SIG-M5 treated with dmso at 0.1 percent for 504 hours (cell line): ENCODE measurements at regions not wholly inside any gene's neighbourhood (a gene's known extent, or its start where the extent isn't known, plus 50 kb on each side); places are given as distances from the start of the nearest gene placed in this dataset.
"Not testable (repeated sequence)": the region's sequence is repeated elsewhere in the genome, so short reads cannot be mapped to it uniquely, and the experiment has no call there.

Source experiments
- DNase-seq: peaks from one replicate; lab custom pipeline; 2025; ENCODE audit not compliant: unreplicated experiment; lab: John Stamatoyannopoulos, UW

DNA sequence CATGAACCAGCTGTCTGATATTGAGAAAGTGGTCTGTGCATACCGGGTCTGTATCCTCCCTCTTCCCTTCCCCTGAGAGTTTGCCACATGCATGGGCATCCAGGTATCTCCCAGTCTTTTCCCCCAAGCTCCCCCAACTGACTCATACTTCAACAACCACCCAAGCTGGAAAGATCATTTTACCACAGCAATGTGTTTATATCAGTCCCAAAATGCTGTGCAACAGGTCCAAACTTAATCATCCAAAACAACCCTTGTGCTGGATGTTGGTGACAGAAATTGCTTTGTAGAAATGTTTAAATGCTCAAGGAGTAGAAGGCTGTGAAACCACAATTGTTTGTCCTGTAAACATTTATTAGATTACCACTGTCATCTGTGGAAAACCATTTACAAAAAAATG lies 286.8 kb upstream of the KLF3 start:
- DNase-seq, result no peak

DNA sequence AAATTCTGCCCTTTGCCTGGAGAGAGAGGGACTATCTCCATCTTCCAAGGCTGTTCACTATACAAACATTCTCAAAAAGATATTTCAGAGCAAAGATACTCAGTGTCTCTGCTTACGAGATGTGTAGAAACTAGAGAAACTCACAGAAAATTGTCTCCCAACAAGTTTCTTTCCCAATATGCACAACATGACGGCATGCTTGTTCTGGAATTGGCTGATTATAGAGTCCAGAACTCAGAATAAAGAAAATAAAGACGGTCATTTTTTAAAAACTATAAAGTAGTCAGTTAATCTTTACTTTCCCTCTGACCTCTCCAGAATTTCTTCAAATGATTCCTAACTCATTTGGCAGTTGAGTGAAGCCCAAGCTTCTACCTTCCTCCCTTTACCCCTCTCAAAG lies 285.5 kb upstream of the KLF3 start:
- no peak for DNase-seq

DNA sequence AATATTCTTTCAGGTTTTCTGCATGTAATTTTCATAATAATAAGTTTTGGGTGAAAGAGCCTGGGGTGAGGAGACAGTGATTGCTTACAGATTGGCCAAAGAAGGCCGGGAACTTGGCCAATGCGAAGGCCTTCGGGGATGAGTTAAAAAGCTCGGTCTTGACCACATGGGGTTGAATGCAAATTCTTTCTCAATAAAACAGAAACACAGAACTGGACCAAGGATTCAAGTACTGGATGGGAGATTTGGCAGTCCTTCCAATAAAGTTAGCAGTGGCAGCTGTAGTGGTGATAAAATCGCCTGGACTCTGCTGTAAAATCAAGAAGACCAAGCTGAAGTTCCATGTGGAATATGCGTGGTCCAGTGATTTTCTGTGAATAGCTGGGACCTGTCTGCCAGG lies 282.2 kb upstream of the KLF3 start:
- no peak for DNase-seq

DNA sequence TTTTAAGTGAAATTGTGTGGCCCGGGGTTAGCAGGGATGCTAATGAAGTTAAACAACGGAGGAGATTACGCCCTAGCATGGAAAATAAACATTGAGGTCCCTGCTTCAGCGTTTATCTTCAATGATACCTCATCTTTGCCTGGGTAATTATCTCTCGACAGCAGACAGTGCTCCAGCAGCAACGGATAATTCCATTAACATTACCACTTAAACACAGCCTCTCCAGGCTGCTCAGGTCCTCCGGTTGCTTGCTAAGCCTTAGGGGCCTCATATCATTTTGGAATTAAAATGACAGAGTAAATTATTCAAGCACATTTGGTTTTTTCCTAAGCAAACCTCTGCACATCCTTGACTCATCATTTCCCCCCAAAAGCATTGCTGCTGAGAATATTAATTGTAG lies 281.5 kb upstream of the KLF3 start:
- no peak for DNase-seq

DNA sequence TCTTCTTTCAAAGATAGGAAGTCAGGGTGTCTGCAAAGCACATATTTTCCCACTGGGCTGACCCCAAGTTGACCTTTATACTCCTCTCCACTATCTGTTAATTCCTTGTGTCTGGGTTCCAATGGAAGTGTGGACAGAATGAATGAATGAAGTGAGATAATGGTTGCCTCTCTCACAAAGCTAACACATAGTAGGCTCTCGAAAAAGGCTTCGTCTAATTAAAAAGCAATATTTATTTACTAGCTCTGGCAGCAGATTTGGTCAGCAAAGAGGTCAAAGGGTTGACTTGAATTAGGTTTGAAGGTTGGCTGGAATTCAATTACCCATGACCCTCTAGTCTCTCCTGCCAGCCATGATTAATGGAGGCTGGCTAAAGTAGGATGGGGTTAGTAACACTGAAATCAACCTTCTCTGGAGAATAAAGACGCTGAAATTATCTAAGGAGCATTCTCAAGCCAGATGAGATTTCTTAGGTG lies 280.3 kb upstream of the KLF3 start:
- DNase-seq, result no peak

DNA sequence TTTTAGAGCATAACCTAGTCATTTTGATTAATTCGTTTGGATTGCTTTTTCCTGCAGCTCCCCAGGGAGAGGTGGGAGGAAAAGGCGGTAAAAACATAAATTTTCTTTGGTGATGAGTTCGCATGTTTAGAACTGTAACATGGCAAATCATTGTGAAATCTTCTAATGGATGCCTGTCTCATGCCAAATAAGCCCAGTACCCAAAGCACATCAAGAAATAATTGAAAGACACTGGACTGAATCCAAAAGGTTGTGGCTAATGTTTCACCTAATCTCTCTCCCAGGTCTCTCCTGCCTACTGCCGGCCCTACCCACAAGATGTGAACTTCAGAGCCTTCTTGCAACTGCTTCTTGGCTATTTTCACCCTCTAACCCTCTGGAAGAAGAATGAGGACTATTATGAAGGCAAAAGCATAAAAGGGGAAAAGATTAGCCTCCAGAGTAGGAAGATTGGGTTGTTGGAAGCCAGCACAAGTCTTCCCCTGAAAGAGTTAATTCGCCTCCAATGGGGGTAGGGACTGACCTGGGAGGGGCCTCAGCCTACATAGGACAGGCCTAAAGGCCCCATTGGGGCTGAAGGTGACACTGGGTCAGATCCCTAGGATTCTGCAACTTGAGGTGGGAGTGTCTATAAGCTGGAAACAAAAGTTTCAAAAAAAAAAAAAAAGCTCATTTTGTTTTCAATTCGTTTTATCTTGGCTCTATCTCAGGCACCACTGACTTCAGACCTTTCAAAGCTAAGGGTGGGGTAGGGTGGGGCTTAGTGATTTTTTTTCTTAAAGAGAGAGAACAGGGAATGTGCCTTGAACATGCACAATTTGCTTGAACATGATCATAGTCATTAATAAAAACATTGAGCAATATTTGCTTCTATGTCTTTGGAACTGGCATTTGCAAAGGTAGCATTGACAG lies 278.6 kb upstream of the KLF3 start:
- no peak for DNase-seq

DNA sequence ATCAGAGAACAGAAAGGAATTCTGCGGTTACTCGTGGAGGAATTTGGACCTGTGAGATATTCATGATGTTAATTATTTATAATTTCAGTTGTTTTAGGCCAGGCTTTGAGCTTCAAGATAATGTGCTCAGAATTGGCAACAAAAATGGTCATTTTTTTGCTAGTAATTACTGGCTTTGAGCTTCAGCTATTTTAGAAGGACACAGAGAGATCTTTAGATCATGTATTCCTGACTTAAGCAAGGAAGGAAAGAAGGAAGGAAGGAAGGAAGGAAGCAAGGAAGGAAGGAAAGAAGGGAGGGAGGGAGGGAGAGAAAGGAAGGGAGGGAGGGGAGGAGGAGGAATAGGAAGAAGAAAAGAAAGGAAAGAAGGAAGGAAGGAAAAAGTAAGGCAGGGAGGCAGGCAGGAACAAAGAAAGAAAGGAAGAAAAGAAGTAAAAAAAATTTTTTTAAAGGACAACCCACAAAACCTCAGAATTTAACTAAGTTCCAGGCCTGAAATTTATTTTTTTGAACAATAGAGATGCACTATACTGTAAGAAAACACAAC lies 277.9 kb upstream of the KLF3 start:
- DNase-seq, result no peak

DNA sequence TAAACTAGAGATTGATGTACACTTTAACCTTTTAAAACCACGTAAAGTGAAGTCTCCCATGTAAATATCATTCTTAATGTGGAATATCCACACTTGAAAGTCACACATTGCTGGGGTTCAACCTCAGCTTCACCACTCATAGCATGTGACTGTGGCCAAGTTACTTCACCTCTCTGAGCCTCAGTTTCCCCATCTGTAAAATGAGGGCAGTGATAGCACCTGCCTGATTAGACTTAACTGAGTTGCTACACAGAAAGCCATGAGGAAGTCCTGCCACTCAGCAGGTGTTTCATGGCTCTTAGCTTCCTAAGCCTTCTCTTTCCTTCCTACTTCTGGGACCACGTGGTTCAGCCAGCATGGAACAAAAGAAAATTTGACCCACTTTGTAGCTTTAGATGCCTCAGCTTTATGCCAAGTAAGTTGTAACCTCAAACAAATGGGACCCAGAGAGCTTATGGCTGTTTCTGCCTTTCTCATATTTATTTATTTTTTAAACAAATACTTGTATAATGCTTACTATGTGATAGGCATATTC lies 277.3 kb upstream of the KLF3 start:
- no peak for DNase-seq

DNA sequence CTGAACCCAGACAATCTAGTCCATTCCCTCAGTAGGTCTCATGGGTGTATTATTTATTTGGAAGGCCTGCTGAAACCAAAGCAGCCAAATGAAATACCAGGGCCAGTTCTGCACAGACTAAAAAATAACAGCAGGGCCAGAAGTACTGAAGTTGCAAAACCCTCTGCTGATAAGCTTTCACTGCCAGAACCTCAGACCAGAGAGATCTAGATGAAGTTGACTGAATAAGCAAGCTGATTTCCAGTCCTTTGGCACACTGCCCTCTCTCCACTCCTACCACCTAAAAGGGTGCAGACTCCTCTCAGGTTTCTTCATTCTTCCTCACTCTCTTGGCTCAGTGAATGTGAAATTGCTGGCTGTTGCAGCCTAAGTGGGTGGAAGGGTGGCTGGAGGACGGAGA lies 276.7 kb upstream of the KLF3 start:
- no peak for DNase-seq

DNA sequence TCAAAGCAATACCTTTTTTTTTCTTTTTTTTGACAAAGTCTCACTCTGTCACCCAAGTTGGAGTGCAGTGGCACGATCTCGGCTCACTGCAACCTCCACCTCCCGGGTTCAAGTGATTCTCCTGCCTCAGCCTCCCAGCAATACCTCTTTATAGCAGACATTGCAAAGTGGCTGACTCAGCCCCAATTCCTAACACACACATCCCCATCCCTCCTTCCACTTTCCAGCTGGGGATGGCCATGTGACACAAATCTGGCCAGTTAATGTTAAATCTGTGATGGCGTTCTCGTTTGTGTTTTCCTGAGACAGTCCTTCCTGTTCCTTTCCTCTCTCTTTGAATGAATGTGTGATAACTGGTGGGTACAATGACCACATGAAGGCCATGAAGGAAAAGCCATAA lies 276.2 kb upstream of the KLF3 start:
- DNase-seq, result no peak

DNA sequence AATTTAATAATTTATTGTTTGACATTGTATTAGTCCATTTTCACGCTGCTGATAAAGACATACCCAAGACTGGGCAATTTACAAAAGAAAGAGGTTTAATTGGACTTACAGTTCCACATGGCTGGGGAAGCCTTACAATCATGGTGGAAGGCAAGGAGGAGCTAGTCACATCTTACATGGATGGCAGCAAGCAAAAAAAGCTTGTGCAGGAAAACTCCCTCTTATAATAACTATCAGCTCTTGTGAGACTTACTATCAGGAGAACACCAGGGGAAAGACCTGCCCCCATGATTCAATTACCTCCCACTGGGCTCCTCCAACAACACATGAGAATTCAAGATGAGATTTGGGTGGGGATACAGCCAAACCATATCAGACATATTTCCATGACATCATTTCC lies 275.1 kb upstream of the KLF3 start:
- not testable (repeated sequence) for DNase-seq

DNA sequence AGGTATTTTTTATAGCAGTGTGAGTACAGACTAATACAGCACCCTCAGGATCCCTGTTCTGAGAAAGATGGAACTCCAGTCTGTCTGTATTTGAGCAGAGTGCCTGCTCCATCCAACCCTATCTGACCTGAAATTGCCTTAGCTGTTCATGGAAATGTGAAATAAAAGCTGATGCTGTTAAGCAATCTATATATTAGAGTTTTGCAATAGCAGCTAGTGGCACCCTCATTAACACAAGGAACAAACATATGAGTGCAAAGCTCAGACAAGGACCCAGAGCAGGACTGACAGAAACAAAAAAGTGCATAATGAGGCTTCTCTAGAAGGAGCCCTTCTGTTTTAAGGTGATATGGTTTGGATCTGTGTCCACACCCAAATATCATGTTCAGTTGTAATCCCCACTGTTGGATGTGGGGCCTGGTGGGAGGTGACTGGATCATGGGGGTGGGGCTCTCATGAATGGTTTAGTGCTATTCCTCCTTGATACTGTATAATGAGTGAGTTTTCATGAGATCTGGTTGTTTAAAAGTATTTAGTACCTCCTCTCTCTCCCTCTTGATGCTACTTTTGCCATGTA lies 272.9 kb upstream of the KLF3 start:
- no peak for DNase-seq

DNA sequence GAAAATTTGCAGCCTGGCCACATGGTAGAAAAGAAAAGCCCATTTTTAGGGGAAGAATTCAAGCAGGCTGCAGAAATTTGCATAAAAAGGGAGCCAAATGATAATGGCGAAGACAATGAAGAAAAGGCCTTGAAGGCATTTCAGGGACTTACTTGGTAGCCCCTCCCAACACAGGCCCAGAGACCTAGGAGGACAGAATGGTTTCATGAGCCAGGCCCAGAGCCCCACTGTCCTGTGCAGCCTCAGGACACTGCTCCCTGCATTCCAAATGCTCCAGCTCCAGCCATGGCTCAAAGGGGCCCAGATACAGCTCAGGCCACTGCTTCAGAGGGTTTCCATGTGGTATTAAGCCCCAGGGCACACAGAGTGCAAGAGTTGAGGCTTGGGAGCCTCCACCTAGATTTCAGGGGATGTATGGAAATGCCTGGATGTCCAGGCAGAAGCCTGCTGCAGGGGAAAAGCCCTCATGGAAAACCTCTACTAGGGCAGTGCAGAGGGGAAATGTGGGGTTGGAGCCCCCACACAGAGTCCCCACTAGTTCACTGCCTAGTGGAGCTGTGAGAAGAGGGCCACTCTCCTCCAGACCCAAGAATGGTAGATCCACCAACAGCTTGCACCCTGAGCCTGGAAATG lies 271.7 kb upstream of the KLF3 start:
- no peak for DNase-seq

DNA sequence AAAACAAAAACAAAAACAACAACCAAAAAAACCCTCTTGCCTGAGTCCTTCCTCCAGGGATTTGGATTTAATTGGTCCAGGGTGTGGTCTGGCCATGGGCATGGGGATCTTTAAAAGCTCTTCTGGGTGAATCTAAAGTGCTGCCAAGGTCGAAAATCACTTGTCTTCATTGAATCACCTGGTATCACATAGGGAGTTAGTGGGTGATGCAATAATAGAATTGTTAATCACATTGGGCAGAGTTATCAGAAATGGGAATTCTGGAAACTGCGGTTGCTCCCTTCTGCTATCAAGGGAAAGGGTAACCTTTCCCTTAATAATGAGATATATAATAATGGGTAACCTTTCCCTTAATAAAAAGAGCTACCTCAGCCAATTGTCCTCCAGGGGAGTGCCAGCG lies 267.9 kb upstream of the KLF3 start:
- no peak for DNase-seq

DNA sequence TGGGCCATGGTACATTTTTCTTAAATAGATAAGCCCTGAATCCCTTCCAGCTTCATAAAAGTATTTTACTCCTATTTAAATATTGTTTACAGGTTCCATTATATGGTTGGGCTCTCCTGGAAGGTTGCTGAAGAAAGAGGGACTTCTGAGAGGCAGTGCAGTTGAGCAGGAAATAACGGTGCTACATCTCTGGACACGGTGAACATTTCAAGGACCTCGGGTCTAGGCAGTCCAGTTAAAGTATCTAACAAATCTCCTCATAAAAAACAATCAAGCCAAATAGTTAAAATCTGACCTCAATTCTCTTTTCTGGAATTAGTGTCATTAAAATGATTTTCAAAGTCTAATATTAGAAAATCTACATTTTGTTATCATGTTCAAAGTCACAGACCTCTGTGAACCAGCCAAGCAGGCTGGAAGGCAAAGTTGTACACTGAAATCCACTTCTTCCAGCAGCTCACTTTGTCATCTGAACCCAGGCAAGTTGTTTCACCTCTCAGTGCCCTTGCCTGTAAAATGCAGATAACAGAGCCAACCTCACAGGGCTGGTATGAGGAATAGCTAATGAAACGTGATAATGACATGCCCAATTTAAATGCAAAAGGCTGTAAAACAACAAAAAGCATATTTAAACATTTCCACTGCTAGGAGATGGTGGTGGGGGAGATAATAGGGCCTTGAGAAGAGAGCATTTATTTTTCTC lies 267.0 kb upstream of the KLF3 start:
- no peak for DNase-seq

DNA sequence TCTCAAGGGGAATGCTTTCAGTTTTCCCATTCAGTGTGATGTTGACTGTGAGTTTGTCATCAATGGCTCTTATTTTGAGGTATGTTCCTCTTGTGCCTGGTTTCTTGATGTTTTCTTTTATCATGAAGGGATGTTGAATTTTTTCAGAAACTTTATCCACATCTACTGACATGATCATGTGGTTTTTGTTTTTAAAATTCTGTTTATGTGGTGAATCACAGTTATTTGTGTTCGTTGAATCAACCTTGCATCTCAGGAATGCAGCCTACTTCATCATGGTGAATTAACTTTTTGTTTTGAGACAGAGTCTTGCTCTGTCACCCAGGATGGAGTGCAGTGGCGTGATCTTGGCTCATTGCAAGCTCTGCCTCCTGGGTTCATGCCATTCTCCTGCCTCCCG lies 263.1 kb upstream of the KLF3 start:
- DNase-seq, result no peak

DNA sequence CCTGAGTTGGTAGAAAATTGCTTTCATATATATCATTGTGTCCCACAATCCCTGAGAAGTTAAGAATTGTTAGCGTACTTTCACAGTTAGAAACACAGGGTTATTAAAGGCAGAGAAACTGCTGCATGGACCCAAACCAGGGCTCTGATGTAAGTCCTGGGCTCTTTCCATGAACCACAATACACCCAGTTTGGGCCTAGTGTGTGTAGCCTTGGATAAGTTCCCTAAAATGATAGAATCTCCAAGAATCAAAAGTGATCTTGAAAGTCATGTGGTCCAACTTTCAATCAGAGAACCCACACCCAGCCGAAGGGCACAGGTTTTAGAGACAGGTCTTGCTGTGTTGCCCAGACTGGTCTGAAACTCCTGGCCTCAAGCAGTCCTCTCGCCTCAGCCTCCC lies 257.8 kb upstream of the KLF3 start:
- no peak for DNase-seq

DNA sequence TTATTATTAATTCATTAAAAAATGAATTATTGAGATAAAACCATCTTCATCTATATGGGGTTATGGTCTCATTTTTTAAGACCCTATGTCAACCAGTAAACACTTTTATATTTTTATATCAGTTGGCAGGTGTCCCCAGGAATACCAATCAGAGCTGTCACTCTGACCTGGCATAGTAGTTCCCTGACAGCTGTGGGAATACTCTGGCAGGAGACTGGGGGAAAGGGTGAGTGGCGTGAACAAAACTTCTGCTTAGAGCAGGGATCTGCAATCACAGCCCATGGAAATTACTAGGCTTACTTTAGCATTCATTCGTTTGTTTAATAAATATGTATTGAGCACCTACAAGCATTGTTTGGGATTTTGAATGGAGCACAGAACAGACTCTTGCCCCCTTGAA lies 254.1 kb upstream of the KLF3 start:
- DNase-seq, result no peak

DNA sequence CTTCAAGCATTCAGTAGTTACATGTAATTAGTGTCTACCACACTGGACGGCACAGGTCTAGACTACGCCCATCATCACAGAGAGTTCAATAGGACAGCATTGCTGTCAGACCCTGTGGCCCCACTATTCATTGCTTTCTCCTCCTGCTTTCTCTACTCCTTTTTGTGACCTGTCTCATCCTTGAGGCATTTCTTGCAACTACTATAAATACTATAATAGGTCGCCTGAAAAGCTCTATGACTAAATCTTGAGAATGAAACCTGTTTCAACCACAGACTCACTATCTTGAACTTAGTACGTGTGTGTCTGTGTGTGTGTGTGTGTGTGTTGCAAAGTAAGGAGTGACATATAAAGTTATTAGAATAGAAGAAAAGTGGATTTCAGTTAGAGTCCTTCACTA lies 252.9 kb upstream of the KLF3 start:
- DNase-seq, result no peak

DNA sequence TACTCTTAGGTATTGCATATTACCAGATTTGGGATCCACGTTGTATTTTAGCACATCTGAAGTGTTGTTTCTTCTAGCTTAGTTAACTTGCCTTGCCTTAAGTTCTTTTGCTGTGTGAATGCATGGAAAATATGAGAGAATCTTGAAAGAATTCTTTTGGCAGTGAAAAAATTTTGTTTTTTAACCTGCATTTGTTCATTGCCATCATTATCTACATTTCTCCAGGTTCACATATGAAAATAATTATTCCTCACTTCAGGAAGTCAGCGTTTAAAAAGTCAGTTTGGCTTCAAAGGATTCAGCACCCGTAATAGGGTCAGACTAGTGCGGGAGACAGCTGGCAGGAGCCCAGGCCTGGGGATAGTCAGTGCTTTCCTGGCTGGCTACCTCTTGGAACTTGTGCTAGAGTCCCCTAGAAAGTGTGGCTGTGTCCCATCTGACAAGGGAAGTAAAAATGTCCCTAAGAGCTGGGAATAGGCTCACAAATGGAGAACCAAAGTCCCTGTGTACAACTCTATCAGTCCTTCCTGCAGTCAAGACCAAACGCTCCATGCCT lies 251.9 kb upstream of the KLF3 start:
- no peak for DNase-seq
